ENCODE measurements at regions not wholly inside any gene's neighbourhood (a gene's known extent, or its start where the extent isn't known, plus 50 kb on each side); places are given as distances from the start of the nearest gene placed in this dataset.

GRCh38 chr18:73852789-73853549 lies 294.7 kb downstream of the FBXO15 start:
- DNase-seq (ENCODE audit: low read depth in 2 of 2): no peak

GRCh38 chr18:73850782-73851181 lies 296.9 kb downstream of the FBXO15 start:
- DNase-seq (ENCODE audit: low read depth in 2 of 2): no peak

GRCh38 chr18:73848656-73849055 lies 299.0 kb downstream of the FBXO15 start:
- no peak for DNase-seq (ENCODE audit: low read depth in 2 of 2)

GRCh38 chr18:73843455-73843854 lies 304.2 kb downstream of the FBXO15 start:
- DNase-seq (ENCODE audit: low read depth in 2 of 2): no peak

GRCh38 chr18:73842795-73843394 lies 304.7 kb downstream of the FBXO15 start:
- peak in 1 of 2 donors; percentile 26 for DNase-seq (ENCODE audit: low read depth in 2 of 2)

- no peak for DNase-seq (ENCODE audit: low read depth in 2 of 2)
Measured at GRCh38 chr18:73841661-73842060, 306.0 kb downstream of the FBXO15 start.

- no peak for DNase-seq (ENCODE audit: low read depth in 2 of 2)
Measured at GRCh38 chr18:73840319-73840945, 307.2 kb downstream of the FBXO15 start.

GRCh38 chr18:73839441-73839840 lies 308.2 kb downstream of the FBXO15 start:
- no peak for DNase-seq (ENCODE audit: low read depth in 2 of 2)

- no peak for DNase-seq (ENCODE audit: low read depth in 2 of 2)
Measured at GRCh38 chr18:73838107-73838506, 309.5 kb downstream of the FBXO15 start.

GRCh38 chr18:73835656-73836364 lies 311.8 kb downstream of the FBXO15 start:
- DNase-seq (ENCODE audit: low read depth in 2 of 2): no peak

- DNase-seq (ENCODE audit: low read depth in 2 of 2): no peak
Measured at GRCh38 chr18:73835039-73835438, 312.6 kb downstream of the FBXO15 start.

GRCh38 chr18:73831688-73832087 lies 315.9 kb downstream of the FBXO15 start:
- DNase-seq (ENCODE audit: low read depth in 2 of 2): no peak

GRCh38 chr18:73829146-73829545 lies 318.5 kb downstream of the FBXO15 start:
- DNase-seq (ENCODE audit: low read depth in 2 of 2): no peak

GRCh38 chr18:73827801-73828200 lies 319.8 kb downstream of the FBXO15 start:
- no peak for DNase-seq (ENCODE audit: low read depth in 2 of 2)

- no peak for DNase-seq (ENCODE audit: low read depth in 2 of 2)
Measured at GRCh38 chr18:73826098-73826497, 321.5 kb downstream of the FBXO15 start.

GRCh38 chr18:73824671-73825070 lies 323.0 kb downstream of the FBXO15 start:
- no peak for DNase-seq (ENCODE audit: low read depth in 2 of 2)

GRCh38 chr18:73812423-73812822 lies 335.2 kb downstream of the FBXO15 start:
- DNase-seq (ENCODE audit: low read depth in 2 of 2): no peak

- DNase-seq (ENCODE audit: low read depth in 2 of 2): no peak
Measured at GRCh38 chr18:73807551-73808192, 340.0 kb downstream of the FBXO15 start.

- no peak for DNase-seq (ENCODE audit: low read depth in 2 of 2)
Measured at GRCh38 chr18:73805991-73806390, 341.6 kb downstream of the FBXO15 start.

GRCh38 chr18:73797419-73797818 lies 350.2 kb downstream of the FBXO15 start:
- no peak for DNase-seq (ENCODE audit: low read depth in 2 of 2)

GRCh38 chr18:73793386-73793785 lies 354.2 kb downstream of the FBXO15 start:
- no peak for DNase-seq (ENCODE audit: low read depth in 2 of 2)

- DNase-seq (ENCODE audit: low read depth in 2 of 2): no peak
Measured at GRCh38 chr18:73791081-73791480, 356.6 kb downstream of the FBXO15 start.
